ENCODE measurements at regions not wholly inside any gene's neighbourhood (a gene's known extent, or its start where the extent isn't known, plus 50 kb on each side); places are given as distances from the start of the nearest gene placed in this dataset.

- ATAC-seq: no peak
- no peaks in the 10 kb centered on the region for H3K4me1 ChIP-seq
- 74 to 88% (median 83%) methylated on average over 3 of the region's 3 CpGs for WGBS, 4 donors
- H3K9me3 ChIP-seq: no peaks in the 10 kb centered on the region
- no peak overlapping the region for H3K27ac ChIP-seq
- TF ChIP-seq POLR2A (IDR thresholded peaks at IDR 0.05): no peak
- intact Hi-C loops (cut with DNase I): no loop called here
- DNase-seq: no peak
- H3K4me3 ChIP-seq: no peak overlapping the region
- H3K27me3 ChIP-seq: no peaks in the 10 kb centered on the region
- H3K36me3 ChIP-seq: no peaks in the 10 kb centered on the region
Measured at GRCh38 chr16:64019339-64019738, 1102.5 kb downstream of the CDH11 start.

- Histone ChIP-seq H3K27ac (no peak overlapping the region), H3K4me3 (no peak overlapping the region), H3K9me3 (no peaks in the 10 kb centered on the region), H3K27me3 (no peaks in the 10 kb centered on the region), H3K4me1 (no peaks in the 10 kb centered on the region), H3K36me3 (no peaks in the 10 kb centered on the region)
- 1 to 7% (median 7%) methylated on average over 1 of the region's 1 CpG for WGBS, 4 donors
- DNase-seq (no peak), ATAC-seq (no peak)
- intact Hi-C loops (cut with DNase I): no loop called here
- TF ChIP-seq CTCF (IDR thresholded peaks at IDR 0.05) (no peak), POLR2A (IDR thresholded peaks at IDR 0.05) (no peak)
Measured at GRCh38 chr16:64017796-64018195, 1104.1 kb downstream of the CDH11 start.

GRCh38 chr16:64013856-64014255, 1108.0 kb downstream of the CDH11 start:
- DNase-seq (no peak), ATAC-seq (no peak)
- H3K27me3 ChIP-seq: no peaks in the 10 kb centered on the region
- no peaks in the 10 kb centered on the region for H3K9me3 ChIP-seq
- no peak overlapping the region for H3K4me3 ChIP-seq
- no peaks in the 10 kb centered on the region for H3K36me3 ChIP-seq
- no peak for TF ChIP-seq POLR2A (IDR thresholded peaks at IDR 0.05)
- TF ChIP-seq CTCF (IDR thresholded peaks at IDR 0.05): no peak
- intact Hi-C loops (cut with DNase I): no loop called here
- no peak overlapping the region for H3K27ac ChIP-seq
- WGBS, 4 donors: 56 to 70% (median 64%) methylated on average over 1 of the region's 1 CpG
- H3K4me1 ChIP-seq: peaks cover 0 to 12% (median 1%) of the 10 kb centered on the region in 12 donors

GRCh38 chr16:64012166-64012565, 1109.7 kb downstream of the CDH11 start:
- peak in 1 of 4 donors; percentile 59 for ATAC-seq
- peak overlapping the region in 1 of 12 donors; percentile 7 for H3K27ac ChIP-seq
- no peaks in the 10 kb centered on the region for H3K9me3 ChIP-seq
- peaks cover 0 to 12% (median 1%) of the 10 kb centered on the region in 12 donors for H3K4me1 ChIP-seq
- intact Hi-C loops (cut with DNase I): no loop called here
- no peak for TF ChIP-seq POLR2A (IDR thresholded peaks at IDR 0.05)
- no peak for TF ChIP-seq CTCF (IDR thresholded peaks at IDR 0.05)
- DNase-seq: no peak
- 28 to 40% (median 35%) methylated on average over 2 of the region's 2 CpGs for WGBS, 4 donors
- H3K4me3 ChIP-seq: no peak overlapping the region
- H3K36me3 ChIP-seq: no peaks in the 10 kb centered on the region
- H3K27me3 ChIP-seq: no peaks in the 10 kb centered on the region

GRCh38 chr16:64011650-64012049, 1110.2 kb downstream of the CDH11 start:
- DNase-seq (no peak), ATAC-seq (peak in 1 of 4 donors; percentile 18)
- Histone ChIP-seq H3K4me1 (peaks cover 0 to 12% (median 1%) of the 10 kb centered on the region in 12 donors), H3K4me3 (no peak overlapping the region), H3K27ac (peak overlapping the region in 1 of 12 donors; percentile 7), H3K36me3 (no peaks in the 10 kb centered on the region), H3K27me3 (no peaks in the 10 kb centered on the region), H3K9me3 (no peaks in the 10 kb centered on the region)
- 48 to 71% (median 64%) methylated on average over 2 of the region's 2 CpGs for WGBS, 4 donors
- TF ChIP-seq POLR2A (IDR thresholded peaks at IDR 0.05): no peak
- no peak for TF ChIP-seq CTCF (IDR thresholded peaks at IDR 0.05)
- intact Hi-C loops (cut with DNase I): no loop called here
